GM12878 (cell line): ENCODE measurements at regions not wholly inside any gene's neighbourhood (a gene's known extent, or its start where the extent isn't known, plus 50 kb on each side); places are given as distances from the start of the nearest gene placed in this dataset.

Source experiments
- ATAC-seq: fragments of 200-7000 bp; cut with Tn5 transposase; 3 replicates; pipeline ENCODE4 v1.9.1; 2020; ENCODE audit warnings: mild to moderate bottlenecking, moderate library complexity
- BruUV-seq: library from RNA; stranded (reverse); fragments of 400-500 nt; replicated peaks from 2 replicates; lab custom pipeline; 2021; lab: Mats Ljungman, UMichigan
- CTCF ChIA-PET: fragments of 300-600 bp; sonication (Branson Sonifier 250); formaldehyde crosslinking; extraction: SDS; loops from one replicate; lab custom pipeline; 2021; ENCODE audit warnings: inconsistent platforms; lab: Yijun Ruan, JAX
- POLR2A ChIA-PET: fragments of 350-600 bp; formaldehyde crosslinking; extraction: SDS; loops from one replicate; lab custom pipeline; 2021; ENCODE audit warnings: inconsistent platforms; lab: Charles Lee
- RAD21 ChIA-PET: fragments of 300-600 bp; sonication (Branson Sonifier 250); formaldehyde crosslinking; loops from one replicate; lab custom pipeline; 2023; ENCODE audit warnings: antibody characterized with exemption; ENCODE audit not compliant: unreplicated experiment; lab: Charles Lee
- SMC1A ChIA-PET: fragments of 300-600 bp; sonication (Branson Sonifier 250); formaldehyde crosslinking; loops from one replicate; lab custom pipeline; 2023; ENCODE audit not compliant: unreplicated experiment, uncharacterized antibody; lab: Charles Lee
- DNase-seq: peaks from one replicate; pipeline ENCODE4 v3.0.0-alpha.2; 2011; ENCODE audit warnings: low read depth, low spot score
- FAIRE-seq: peaks from 3 replicates; lab custom pipeline; 2011; peaks lifted over from hg19 to GRCh38; lab: Jason Lieb, UNC
- H2AFZ ChIP-seq: 2 replicates; pipeline ENCODE4 v1.6.0; 2011; ENCODE audit warnings: low read depth, low read length, control low read depth; ENCODE audit not compliant: control insufficient read depth
- H3K27ac ChIP-seq: 2 replicates; pipeline ENCODE4 v1.5.1; 2011; ENCODE audit warnings: control low read depth; ENCODE audit not compliant: control insufficient read depth, insufficient read depth
- H3K27me3 ChIP-seq, 2 experiments: replicated peaks in 1 of 2; 2 replicates each; pipeline versions ENCODE4 v1.6.0 to v1.6.1; 2011; ENCODE audit warnings: low read length in 1 of 2; ENCODE audit not compliant: control insufficient read depth in 2 of 2, insufficient read depth in 2 of 2
- H3K36me3 ChIP-seq, 2 experiments: 2 replicates each; pipeline ENCODE4 v1.5.1; 2011; ENCODE audit warnings: low read length in 1 of 2; ENCODE audit not compliant: control insufficient read depth in 2 of 2, insufficient read depth in 2 of 2
- H3K4me1 ChIP-seq: 2 replicates; pipeline ENCODE4 v1.6.1; 2011; ENCODE audit warnings: mild to moderate bottlenecking, low read length, moderate library complexity, mixed read lengths; ENCODE audit not compliant: control insufficient read depth, insufficient read depth
- H3K4me2 ChIP-seq: 2 replicates; pipeline ENCODE4 v1.6.0; 2011; ENCODE audit warnings: control low read depth; ENCODE audit not compliant: control insufficient read depth, insufficient read depth
- H3K4me3 ChIP-seq: fragments of 200-600 bp; sonication (generic); 2 replicates; pipeline ENCODE4 v1.5.1; 2016
- H3K79me2 ChIP-seq: 2 replicates; pipeline ENCODE4 v1.6.0; 2011; ENCODE audit warnings: low read length; ENCODE audit not compliant: control insufficient read depth, insufficient read depth
- H3K9ac ChIP-seq: 2 replicates; pipeline ENCODE4 v1.8.0; 2011; ENCODE audit warnings: low read length, control low read depth, mixed read lengths; ENCODE audit not compliant: control insufficient read depth, insufficient read depth
- H3K9me3 ChIP-seq: replicated peaks from 3 replicates; pipeline ENCODE4 v1.5.1; 2011; ENCODE audit warnings: mild to moderate bottlenecking, low read length; ENCODE audit not compliant: control insufficient read depth, insufficient read depth
- H4K20me1 ChIP-seq: 2 replicates; pipeline ENCODE4 v1.6.0; 2011; ENCODE audit not compliant: control insufficient read depth, insufficient read depth
- BCL11A ChIP-seq: IDR thresholded peaks from 2 replicates; pipeline ENCODE4 v1.6.1; 2011; ENCODE audit warnings: low read depth, low read length
- BHLHE40 ChIP-seq, 2 experiments: fragments of 450-650 bp in 1 of 2; IDR thresholded peaks; 2 replicates each; pipeline ENCODE4 v1.6.1; 2011 to 2017; ENCODE audit warnings: low read depth in 2 of 2, borderline replicate concordance in 1 of 2, improper control_type of control experiment in 1 of 2, low read length in 1 of 2, mild to moderate bottlenecking in 1 of 2
- E2F4 ChIP-seq: IDR thresholded peaks from 2 replicates; pipeline ENCODE4 v1.6.1; 2012; ENCODE audit warnings: low read depth, low read length, improper control_type of control experiment
- E2F8 ChIP-seq: fragments of 450-650 bp; IDR thresholded peaks from 2 replicates; pipeline ENCODE4 v1.6.1; 2018; ENCODE audit warnings: mild to moderate bottlenecking, low read depth, moderate library complexity; ENCODE audit not compliant: partially characterized antibody
- GATAD2B ChIP-seq: fragments of 450-650 bp; conservative IDR thresholded peaks from 2 replicates; pipeline ENCODE4 v1.6.1; 2017; ENCODE audit warnings: low read depth, mild to moderate bottlenecking, moderate library complexity
- IRF5 ChIP-seq: fragments of 450-650 bp; IDR thresholded peaks from 2 replicates; pipeline ENCODE4 v1.6.1; 2017; ENCODE audit warnings: borderline replicate concordance
- MLLT1 ChIP-seq: fragments of 450-650 bp; IDR thresholded peaks from 2 replicates; pipeline ENCODE4 v1.6.1; 2016; ENCODE audit warnings: mild to moderate bottlenecking
- NFXL1 ChIP-seq: fragments of 450-650 bp; IDR thresholded peaks from 2 replicates; pipeline ENCODE4 v1.6.1; 2017; ENCODE audit warnings: antibody characterized with exemption, mild to moderate bottlenecking, borderline replicate concordance
- POLR2AphosphoS5 ChIP-seq: IDR thresholded peaks from 2 replicates; pipeline ENCODE4 v1.6.1; 2011; ENCODE audit warnings: mild to moderate bottlenecking, low read length, inconsistent platforms
- RUNX3 ChIP-seq: IDR thresholded peaks from 2 replicates; pipeline ENCODE4 v1.6.1; 2012; ENCODE audit warnings: low read length, inconsistent platforms
- SMARCA5 ChIP-seq: fragments of 450-650 bp; IDR thresholded peaks from 2 replicates; pipeline ENCODE4 v1.6.1; 2017; ENCODE audit warnings: mild to moderate bottlenecking
- STAT3 ChIP-seq: IDR thresholded peaks from 2 replicates; pipeline ENCODE4 v1.6.1; 2011; ENCODE audit warnings: low read depth, low read length, improper control_type of control experiment
- SUPT20H ChIP-seq: IDR thresholded peaks from 2 replicates; pipeline ENCODE4 v1.6.1; 2011; ENCODE audit warnings: low read depth, mild to moderate bottlenecking, low read length, moderate library complexity, borderline replicate concordance; ENCODE audit not compliant: control insufficient read depth
- TCF3 ChIP-seq: IDR thresholded peaks from 2 replicates; pipeline ENCODE4 v1.6.1; 2012; ENCODE audit warnings: low read depth, mild to moderate bottlenecking, low read length, borderline replicate concordance; ENCODE audit not compliant: insufficient read depth
- ZBTB4 ChIP-seq: fragments of 450-650 bp; formaldehyde crosslinking; IDR thresholded peaks from 2 replicates; pipeline ENCODE4 v1.4.0; 2022; ENCODE audit warnings: mild to moderate bottlenecking, moderate library complexity
- WGBS: methylation state at CpG from one replicate; pipeline ENCODE4 v1.1.6; 2016; ENCODE audit warnings: low lambda C conversion rate; ENCODE audit not compliant: insufficient replicate concordance, insufficient coverage; ENCODE audit errors: missing lambda C conversion rate; 5-methylcytosine and 5-hydroxymethylcytosine counted together
- in situ Hi-C: fragments of 300-500 bp; cut with MboI; formaldehyde crosslinking; loops from 9 replicates; pipeline ENCODE4 v1.14.3; 2018; ENCODE audit warnings: mixed read lengths
- intact Hi-C: fragments of 100-400 bp; cut with micrococcal nuclease; formaldehyde crosslinking; loops from one replicate; pipeline ENCODE4 v1.14.2; 2022; ENCODE audit not compliant: unreplicated experiment

GRCh38 chr1:118290571-118290970 lies 105.5 kb upstream of the SPAG17 start:
- POLR2A ChIA-PET, result no interaction called here
- H3K9me3 ChIP-seq, result no peaks in the 10 kb centered on the region
- FAIRE-seq, result no peak
- no peak for TF ChIP-seq STAT3
- TF ChIP-seq SUPT20H, result no peak
- no peak for TF ChIP-seq E2F4
- TF ChIP-seq POLR2AphosphoS5, result no peak
- no peak for TF ChIP-seq TCF3
- TF ChIP-seq BHLHE40 (IDR thresholded peaks at IDR 0.05; ENCODE audit: borderline replicate concordance in 1 of 2, low read depth in 2 of 2, low read length in 1 of 2), result no peak
- no peak for TF ChIP-seq NFXL1
- no peak for TF ChIP-seq IRF5
- TF ChIP-seq BCL11A, result no peak
- no peak for TF ChIP-seq SMARCA5
- TF ChIP-seq ZBTB4 (CRISPR knock-in tag), result no peak
- TF ChIP-seq E2F8, result no peak
- no peak for TF ChIP-seq RUNX3
- TF ChIP-seq GATAD2B, result no peak
- TF ChIP-seq MLLT1, result no peak

More at GRCh38 chr1:118290571-118290970, 105.5 kb upstream of the SPAG17 start:
- RAD21 ChIA-PET, result no interaction called here
- H3K4me3 ChIP-seq, result no peak overlapping the region
- no peaks in the 10 kb centered on the region for H3K4me1 ChIP-seq
- no peak overlapping the region for H2AFZ ChIP-seq
- H3K27me3 ChIP-seq, result no peaks in the 10 kb centered on the region
- SMC1A ChIA-PET, result no interaction called here
- no TSS peak for BruUV-seq
- H3K4me2 ChIP-seq, result no peak overlapping the region
- WGBS, result 9% methylated on average over 6 of the region's 6 CpGs
- in situ Hi-C loops, result no loop called here
- ATAC-seq, result no peak
- no peak for DNase-seq
- H3K36me3 ChIP-seq, result no peaks in the 10 kb centered on the region
- no peaks in the 10 kb centered on the region for H3K79me2 ChIP-seq
- no peak overlapping the region for H3K9ac ChIP-seq
- intact Hi-C loops, result no loop called here
- H4K20me1 ChIP-seq, result no peaks in the 10 kb centered on the region
- CTCF ChIA-PET, result no interaction called here
- H3K27ac ChIP-seq, result no peak overlapping the region
